Mucosa of rectum (tissue), 2 donors: ENCODE measurements at regions not wholly inside any gene's neighbourhood (a gene's known extent, or its start where the extent isn't known, plus 50 kb on each side); places are given as distances from the start of the nearest gene placed in this dataset.

Experiments
- H3K27ac ChIP-seq, 2 donors: one replicate each; pipeline ENCODE4 v1.7.0; 2013; ENCODE audit warnings: inconsistent platforms in 2 of 2, low read depth in 2 of 2, low read length in 2 of 2
- H3K27me3 ChIP-seq, 2 donors: one replicate each; pipeline ENCODE4 v1.7.0; 2013; ENCODE audit warnings: low read length in 2 of 2; ENCODE audit not compliant: control insufficient read depth in 2 of 2, insufficient read depth in 2 of 2
- H3K36me3 ChIP-seq, 2 donors: one replicate each; pipeline ENCODE4 v1.7.0; 2013; ENCODE audit warnings: low read length in 2 of 2; ENCODE audit not compliant: control insufficient read depth in 2 of 2, insufficient read depth in 2 of 2
- H3K4me1 ChIP-seq, 2 donors: one replicate each; pipeline ENCODE4 v1.7.0; 2013; ENCODE audit warnings: low read length in 2 of 2, mild to moderate bottlenecking in 1 of 2; ENCODE audit not compliant: control insufficient read depth in 2 of 2, insufficient read depth in 2 of 2
- H3K4me3 ChIP-seq, 2 donors: one replicate each; pipeline ENCODE4 v1.7.0; 2013; ENCODE audit warnings: low read length in 2 of 2
- H3K9ac ChIP-seq, 2 donors: one replicate each; pipeline ENCODE4 v1.7.0; 2013; ENCODE audit warnings: low read length in 2 of 2, low read depth in 1 of 2, mild to moderate bottlenecking in 1 of 2
- H3K9me3 ChIP-seq, 2 donors: one replicate each; pipeline ENCODE4 v1.7.0; 2013; ENCODE audit warnings: low read length in 2 of 2; ENCODE audit not compliant: control insufficient read depth in 2 of 2
- donor health status: healthy.
- donor health status: Normal muscosa, but diverticular disease.

- Histone ChIP-seq H3K4me3 (no peak overlapping the region), H3K27ac (no peak overlapping the region), H3K9me3 (no peaks in the 10 kb centered on the region)
Observed at GRCh38 chr12:24470050-24470449, 478.9 kb downstream of the BCAT1 start.

GRCh38 chr12:24469089-24469488 lies 479.8 kb downstream of the BCAT1 start:
- no peaks in the 10 kb centered on the region for H3K9me3 ChIP-seq
- no peaks in the 10 kb centered on the region for H3K36me3 ChIP-seq
- no peak overlapping the region for H3K4me3 ChIP-seq
- no peaks in the 10 kb centered on the region for H3K4me1 ChIP-seq
- H3K27ac ChIP-seq, result no peak overlapping the region
- H3K27me3 ChIP-seq, result no peaks in the 10 kb centered on the region
- H3K9ac ChIP-seq, result no peak overlapping the region

More at GRCh38 chr12:24470050-24470449, 478.9 kb downstream of the BCAT1 start:
- no peaks in the 10 kb centered on the region for H3K4me1 ChIP-seq
- no peak overlapping the region for H3K9ac ChIP-seq
- H3K36me3 ChIP-seq, result no peaks in the 10 kb centered on the region
- H3K27me3 ChIP-seq, result no peaks in the 10 kb centered on the region

- Histone ChIP-seq H3K27ac (no peak overlapping the region), H3K4me1 (no peaks in the 10 kb centered on the region), H3K4me3 (no peak overlapping the region), H3K36me3 (no peaks in the 10 kb centered on the region), H3K27me3 (no peaks in the 10 kb centered on the region), H3K9me3 (no peaks in the 10 kb centered on the region), H3K9ac (no peak overlapping the region)
Observed at GRCh38 chr12:24467226-24467625, 481.7 kb downstream of the BCAT1 start.

- Histone ChIP-seq H3K27ac (no peak overlapping the region), H3K9me3 (no peaks in the 10 kb centered on the region), H3K4me1 (no peaks in the 10 kb centered on the region), H3K27me3 (no peaks in the 10 kb centered on the region), H3K4me3 (no peak overlapping the region), H3K9ac (no peak overlapping the region), H3K36me3 (no peaks in the 10 kb centered on the region)
Observed at GRCh38 chr12:24463375-24463774, 485.5 kb downstream of the BCAT1 start.

GRCh38 chr12:24462946-24463345 lies 486.0 kb downstream of the BCAT1 start:
- no peak overlapping the region for H3K4me3 ChIP-seq
- no peak overlapping the region for H3K27ac ChIP-seq
- no peaks in the 10 kb centered on the region for H3K27me3 ChIP-seq
- H3K9me3 ChIP-seq, result no peaks in the 10 kb centered on the region
- no peaks in the 10 kb centered on the region for H3K36me3 ChIP-seq
- no peaks in the 10 kb centered on the region for H3K4me1 ChIP-seq
- H3K9ac ChIP-seq, result no peak overlapping the region

GRCh38 chr12:24460506-24460905 lies 488.4 kb downstream of the BCAT1 start:
- no peaks in the 10 kb centered on the region for H3K27me3 ChIP-seq
- no peak overlapping the region for H3K9ac ChIP-seq
- H3K4me1 ChIP-seq, result no peaks in the 10 kb centered on the region
- no peak overlapping the region for H3K4me3 ChIP-seq
- H3K27ac ChIP-seq, result no peak overlapping the region
- no peaks in the 10 kb centered on the region for H3K9me3 ChIP-seq
- no peaks in the 10 kb centered on the region for H3K36me3 ChIP-seq

GRCh38 chr12:24460099-24460498 lies 488.8 kb downstream of the BCAT1 start:
- H3K9ac ChIP-seq, result no peak overlapping the region
- no peak overlapping the region for H3K4me3 ChIP-seq
- H3K36me3 ChIP-seq, result no peaks in the 10 kb centered on the region
- H3K27me3 ChIP-seq, result no peaks in the 10 kb centered on the region
- no peaks in the 10 kb centered on the region for H3K4me1 ChIP-seq
- no peak overlapping the region for H3K27ac ChIP-seq
- no peaks in the 10 kb centered on the region for H3K9me3 ChIP-seq

GRCh38 chr12:24455811-24456210 lies 493.1 kb downstream of the BCAT1 start:
- Histone ChIP-seq H3K4me1 (no peaks in the 10 kb centered on the region), H3K9ac (no peak overlapping the region), H3K4me3 (no peak overlapping the region), H3K9me3 (no peaks in the 10 kb centered on the region), H3K27me3 (no peaks in the 10 kb centered on the region), H3K36me3 (no peaks in the 10 kb centered on the region), H3K27ac (no peak overlapping the region)

GRCh38 chr12:24447678-24448077 lies 498.2 kb upstream of the SOX5 start:
- Histone ChIP-seq H3K36me3 (no peaks in the 10 kb centered on the region), H3K9me3 (no peaks in the 10 kb centered on the region)

GRCh38 chr12:24446287-24446686 lies 496.8 kb upstream of the SOX5 start:
- no peaks in the 10 kb centered on the region for H3K27me3 ChIP-seq
- no peaks in the 10 kb centered on the region for H3K4me1 ChIP-seq
- H3K9me3 ChIP-seq, result no peaks in the 10 kb centered on the region
- H3K36me3 ChIP-seq, result no peaks in the 10 kb centered on the region
- no peak overlapping the region for H3K9ac ChIP-seq
- H3K27ac ChIP-seq, result no peak overlapping the region
- H3K4me3 ChIP-seq, result no peak overlapping the region

More at GRCh38 chr12:24447678-24448077, 498.2 kb upstream of the SOX5 start:
- Histone ChIP-seq H3K9ac (no peak overlapping the region), H3K4me3 (no peak overlapping the region), H3K27me3 (no peaks in the 10 kb centered on the region), H3K4me1 (no peaks in the 10 kb centered on the region), H3K27ac (no peak overlapping the region)

GRCh38 chr12:24444634-24445033 lies 495.2 kb upstream of the SOX5 start:
- Histone ChIP-seq H3K4me3 (no peak overlapping the region), H3K4me1 (no peaks in the 10 kb centered on the region), H3K9me3 (no peaks in the 10 kb centered on the region), H3K36me3 (no peaks in the 10 kb centered on the region), H3K9ac (no peak overlapping the region), H3K27me3 (no peaks in the 10 kb centered on the region), H3K27ac (no peak overlapping the region)
